SU-DHL-6 (cell line): ENCODE measurements at regions not wholly inside any gene's neighbourhood (a gene's known extent, or its start where the extent isn't known, plus 50 kb on each side); places are given as distances from the start of the nearest gene placed in this dataset.

Experiments
- H2AFZ ChIP-seq: fragments of 200-600 bp; sonication (generic); 2 replicates; pipeline ENCODE4 v1.6.1; 2014; ENCODE audit warnings: low read depth, mild to moderate bottlenecking, moderate library complexity, mixed read lengths, antibody characterized with exemption, low read length; ENCODE audit not compliant: severe bottlenecking
- H3F3A ChIP-seq: fragments of 200-600 bp; shearing (Covaris generic); 2 replicates; pipeline ENCODE4 v1.6.0; 2016; ENCODE audit warnings: antibody characterized with exemption, mild to moderate bottlenecking; ENCODE audit not compliant: insufficient read depth
- H3K27ac ChIP-seq: fragments of 200-600 bp; sonication (generic); 2 replicates; pipeline ENCODE4 v1.5.1; 2016; ENCODE audit warnings: low read depth, mild to moderate bottlenecking, low read length, moderate library complexity, mixed read lengths
- H3K27me3 ChIP-seq: fragments of 200-600 bp; sonication (generic), shearing (Covaris generic); 2 replicates; pipeline ENCODE4 v1.6.0; 2014; ENCODE audit warnings: mild to moderate bottlenecking, low read length
- H3K36me3 ChIP-seq: fragments of 200-600 bp; sonication (generic); 2 replicates; pipeline ENCODE4 v1.6.1; 2014; ENCODE audit warnings: mild to moderate bottlenecking, low read length, mixed read lengths
- H3K4me2 ChIP-seq: fragments of 300-600, 200-600 bp; shearing (Covaris generic), sonication (generic); 2 replicates; pipeline ENCODE4 v1.6.0; 2014; ENCODE audit warnings: low read length, low read depth, mild to moderate bottlenecking; ENCODE audit not compliant: poor library complexity, severe bottlenecking
- H3K4me3 ChIP-seq: fragments of 200-600 bp; sonication (generic); 2 replicates; pipeline ENCODE4 v1.5.1; 2014; ENCODE audit warnings: antibody characterized with exemption, low read length, mild to moderate bottlenecking, mixed read lengths; ENCODE audit not compliant: insufficient read depth, poor library complexity, severe bottlenecking
- H3K79me2 ChIP-seq: fragments of 200-600 bp; sonication (generic); 2 replicates; pipeline ENCODE4 v1.6.1; 2014; ENCODE audit warnings: mild to moderate bottlenecking, low read length, moderate library complexity; ENCODE audit not compliant: insufficient read depth
- H3K9ac ChIP-seq: fragments of 200-600 bp; sonication (generic); 2 replicates; pipeline ENCODE4 v1.7.0; 2014; ENCODE audit warnings: mild to moderate bottlenecking, low read length
- H3K9me2 ChIP-seq: fragments of 200-600 bp; sonication (generic); replicated peaks from 2 replicates; pipeline ENCODE4 v1.6.1; 2014; ENCODE audit warnings: low read length; ENCODE audit not compliant: insufficient read depth
- H3K9me3 ChIP-seq: fragments of 200-600 bp; sonication (generic); 2 replicates; pipeline ENCODE4 v1.6.1; 2014; ENCODE audit warnings: low read length, mixed read lengths; ENCODE audit not compliant: insufficient read depth
- H4K20me1 ChIP-seq: fragments of 200-600 bp; sonication (generic); 2 replicates; pipeline ENCODE4 v1.6.1; 2014; ENCODE audit warnings: low read depth, mild to moderate bottlenecking, antibody characterized with exemption, low read length, moderate library complexity, mixed read lengths
- EZH2phosphoT487 ChIP-seq: fragments of 200-600 bp; sonication (generic), shearing (Covaris generic); conservative IDR thresholded peaks from 2 replicates; pipeline ENCODE4 v1.6.1; 2018; ENCODE audit warnings: mild to moderate bottlenecking, antibody characterized with exemption, low read length, moderate library complexity, mixed read lengths
- TF ChIP-seq, protein P1 (sequence below): fragments of 200-600 bp; sonication (generic); IDR thresholded peaks from one replicate; pipeline ENCODE4 v1.5.1; 2017; ENCODE audit warnings: antibody characterized with exemption, mild to moderate bottlenecking, low read length, moderate library complexity; ENCODE audit not compliant: insufficient read depth, poor library complexity, severe bottlenecking

DNA sequence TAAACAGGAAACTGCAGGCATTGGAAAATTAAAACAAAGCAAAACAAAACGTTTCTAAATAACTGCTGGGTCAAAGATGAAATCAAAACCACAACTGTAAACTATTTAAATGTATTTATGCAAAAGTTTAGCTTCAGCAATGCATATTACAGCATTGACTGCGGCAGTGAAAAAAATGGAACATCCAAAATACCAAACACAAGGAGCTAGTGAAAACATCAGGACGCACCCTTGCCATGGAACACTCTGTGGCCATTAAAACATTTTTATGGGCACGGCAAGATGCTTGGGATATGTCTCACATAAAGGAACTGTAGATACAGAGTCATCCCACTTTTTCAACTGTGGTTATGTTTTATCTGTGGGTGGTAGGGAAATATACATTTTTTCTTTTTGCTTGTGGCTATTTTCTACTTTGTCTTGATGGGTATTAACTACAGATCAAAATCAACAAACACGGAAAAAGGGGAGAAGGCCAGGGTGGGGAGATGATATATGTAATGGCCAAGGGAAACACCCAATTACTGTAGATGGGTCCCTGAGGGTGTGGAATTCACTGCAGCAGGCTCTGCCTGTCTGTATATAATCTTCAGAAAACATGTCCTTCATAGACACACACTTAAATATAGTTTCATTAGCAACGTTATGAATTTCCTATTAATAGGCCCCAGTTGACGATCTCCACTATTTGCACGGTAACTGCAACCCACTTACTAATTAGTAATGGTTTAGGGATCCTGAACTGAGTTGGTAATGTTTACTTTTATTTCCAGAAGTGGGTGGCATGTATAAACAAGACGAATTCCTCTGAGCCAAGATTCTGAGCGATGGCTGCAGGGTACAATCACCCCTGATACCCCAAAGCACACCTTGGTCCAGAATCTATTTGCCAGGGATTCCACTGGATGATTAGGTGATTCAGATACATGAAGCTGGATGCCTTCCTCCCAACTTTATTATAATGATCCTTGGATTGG, 110.5 kb downstream of the ACKR3 start:
- Histone ChIP-seq H3K27ac (no peak overlapping the region), H3K4me2 (no peak overlapping the region), H3K9me3 (no peaks in the 10 kb centered on the region), H2AFZ (no peak overlapping the region), H4K20me1 (no peaks in the 10 kb centered on the region), H3K36me3 (no peaks in the 10 kb centered on the region), H3K27me3 (no peaks in the 10 kb centered on the region), H3F3A (no peaks in the 10 kb centered on the region), H3K9me2 (no peaks in the 10 kb centered on the region), H3K79me2 (no peaks in the 10 kb centered on the region), H3K4me3 (no peak overlapping the region), H3K9ac (no peak overlapping the region)
- TF ChIP-seq, protein P1, sequence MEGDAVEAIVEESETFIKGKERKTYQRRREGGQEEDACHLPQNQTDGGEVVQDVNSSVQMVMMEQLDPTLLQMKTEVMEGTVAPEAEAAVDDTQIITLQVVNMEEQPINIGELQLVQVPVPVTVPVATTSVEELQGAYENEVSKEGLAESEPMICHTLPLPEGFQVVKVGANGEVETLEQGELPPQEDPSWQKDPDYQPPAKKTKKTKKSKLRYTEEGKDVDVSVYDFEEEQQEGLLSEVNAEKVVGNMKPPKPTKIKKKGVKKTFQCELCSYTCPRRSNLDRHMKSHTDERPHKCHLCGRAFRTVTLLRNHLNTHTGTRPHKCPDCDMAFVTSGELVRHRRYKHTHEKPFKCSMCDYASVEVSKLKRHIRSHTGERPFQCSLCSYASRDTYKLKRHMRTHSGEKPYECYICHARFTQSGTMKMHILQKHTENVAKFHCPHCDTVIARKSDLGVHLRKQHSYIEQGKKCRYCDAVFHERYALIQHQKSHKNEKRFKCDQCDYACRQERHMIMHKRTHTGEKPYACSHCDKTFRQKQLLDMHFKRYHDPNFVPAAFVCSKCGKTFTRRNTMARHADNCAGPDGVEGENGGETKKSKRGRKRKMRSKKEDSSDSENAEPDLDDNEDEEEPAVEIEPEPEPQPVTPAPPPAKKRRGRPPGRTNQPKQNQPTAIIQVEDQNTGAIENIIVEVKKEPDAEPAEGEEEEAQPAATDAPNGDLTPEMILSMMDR = no peak
- no peak for TF ChIP-seq EZH2phosphoT487

DNA sequence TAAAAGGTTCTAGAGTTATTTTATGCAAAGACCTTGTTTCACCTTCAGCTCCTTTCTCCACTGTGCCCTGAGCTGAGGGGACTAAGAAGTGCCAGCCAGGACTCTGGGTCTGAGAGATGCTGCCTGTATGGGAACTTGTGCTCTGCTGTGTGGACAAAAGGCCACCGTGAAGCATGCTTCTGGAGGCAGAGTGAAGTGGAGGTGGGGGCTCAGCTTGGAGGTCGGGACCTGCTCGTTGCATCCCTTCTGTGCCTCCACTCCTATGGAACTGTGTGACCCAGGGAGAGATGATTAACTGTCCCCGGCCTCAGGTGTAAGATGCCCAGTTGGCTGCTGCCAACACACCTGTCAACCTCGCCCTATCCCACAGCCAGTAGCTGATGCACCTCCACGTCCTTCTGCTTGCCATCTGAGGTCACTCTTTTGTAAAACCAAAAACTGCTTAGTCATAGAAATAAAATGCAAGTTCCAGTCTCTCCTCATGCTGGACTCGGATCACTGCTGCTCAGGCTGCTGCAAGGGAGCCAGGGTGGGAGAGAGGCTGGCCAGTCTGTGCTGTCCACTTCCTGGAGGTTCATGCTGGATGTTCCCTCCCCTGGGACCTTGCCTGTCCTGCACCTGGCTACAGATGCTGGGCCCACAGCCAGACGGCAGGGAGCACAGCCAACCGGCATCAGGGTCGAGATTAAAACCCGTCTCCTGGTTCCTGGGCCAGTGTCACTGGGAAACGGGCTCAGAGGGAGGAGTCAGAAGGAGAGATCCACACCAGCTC, 113.2 kb downstream of the ACKR3 start:
- Histone ChIP-seq H3K9ac (no peak overlapping the region), H2AFZ (no peak overlapping the region), H3K79me2 (no peaks in the 10 kb centered on the region), H4K20me1 (no peaks in the 10 kb centered on the region), H3K9me2 (no peaks in the 10 kb centered on the region), H3K27me3 (no peaks in the 10 kb centered on the region), H3K36me3 (no peaks in the 10 kb centered on the region), H3K27ac (no peak overlapping the region), H3K9me3 (no peaks in the 10 kb centered on the region), H3K4me3 (no peak overlapping the region), H3F3A (no peaks in the 10 kb centered on the region), H3K4me2 (no peak overlapping the region)
- no peak for TF ChIP-seq EZH2phosphoT487
- TF ChIP-seq, protein P1 = no peak

DNA sequence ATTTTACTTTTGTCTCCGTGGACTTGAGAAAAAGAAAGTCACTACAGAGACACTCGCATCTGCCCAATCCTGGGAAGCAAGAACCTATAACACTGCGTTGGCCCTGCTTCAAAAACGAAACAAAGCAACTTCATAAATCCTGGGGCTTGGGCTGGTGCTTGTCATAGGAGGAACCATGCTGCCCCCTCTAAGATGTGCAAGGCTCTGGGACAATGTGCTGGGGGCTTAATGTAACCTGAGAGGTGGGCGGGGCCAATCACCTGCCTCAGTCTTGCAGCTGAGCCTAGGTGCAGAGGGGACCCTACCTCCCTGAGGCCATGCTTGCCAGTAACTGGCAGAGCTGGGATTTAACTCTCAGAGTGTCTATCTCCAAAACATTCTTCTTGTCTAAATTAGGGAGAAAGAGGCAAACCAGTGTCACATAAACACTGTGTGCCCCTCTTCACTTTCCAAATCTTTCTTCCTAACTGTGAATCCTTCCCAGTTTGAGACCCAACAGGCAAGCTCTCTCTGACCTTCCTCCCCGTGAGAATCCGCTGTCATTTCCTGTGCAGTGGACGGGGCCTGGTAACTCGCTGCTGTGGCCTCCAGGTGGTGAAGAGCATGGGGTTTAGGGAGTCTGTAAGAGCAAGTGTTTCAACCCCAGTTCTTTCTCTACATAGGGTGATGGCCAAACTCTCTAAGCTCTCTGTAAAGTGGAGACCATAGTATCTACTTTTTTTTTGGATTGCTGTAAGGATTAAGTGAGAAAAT, 115.1 kb downstream of the ACKR3 start:
- H4K20me1 ChIP-seq = no peaks in the 10 kb centered on the region
- no peaks in the 10 kb centered on the region for H3K27me3 ChIP-seq
- no peaks in the 10 kb centered on the region for H3K9me3 ChIP-seq
- no peak overlapping the region for H3K9ac ChIP-seq
- no peak overlapping the region for H2AFZ ChIP-seq
- H3K4me2 ChIP-seq = no peak overlapping the region
- H3K9me2 ChIP-seq = no peaks in the 10 kb centered on the region
- no peaks in the 10 kb centered on the region for H3K36me3 ChIP-seq
- H3K79me2 ChIP-seq = no peaks in the 10 kb centered on the region
- no peaks in the 10 kb centered on the region for H3F3A ChIP-seq
- no peak overlapping the region for H3K4me3 ChIP-seq
- no peak overlapping the region for H3K27ac ChIP-seq
- no peak for TF ChIP-seq EZH2phosphoT487
- TF ChIP-seq, protein P1 = no peak
